HG02798 (cell line): ENCODE measurements at regions not wholly inside any gene's neighbourhood (a gene's known extent, or its start where the extent isn't known, plus 50 kb on each side); places are given as distances from the start of the nearest gene placed in this dataset.

Experiments
- ATAC-seq: cut with Tn5 transposase; IDR thresholded peaks from one replicate; pipeline ENCODE4 v1.9.1; 2021; ENCODE audit warnings: mild to moderate bottlenecking; ENCODE audit not compliant: unreplicated experiment, poor library complexity

GRCh38 chr5:54628050-54628449 lies 110.5 kb downstream of the SNX18 start:
- no peak for ATAC-seq

- ATAC-seq = no peak
Measured at GRCh38 chr5:54626407-54626806, 108.8 kb downstream of the SNX18 start.

DNA sequence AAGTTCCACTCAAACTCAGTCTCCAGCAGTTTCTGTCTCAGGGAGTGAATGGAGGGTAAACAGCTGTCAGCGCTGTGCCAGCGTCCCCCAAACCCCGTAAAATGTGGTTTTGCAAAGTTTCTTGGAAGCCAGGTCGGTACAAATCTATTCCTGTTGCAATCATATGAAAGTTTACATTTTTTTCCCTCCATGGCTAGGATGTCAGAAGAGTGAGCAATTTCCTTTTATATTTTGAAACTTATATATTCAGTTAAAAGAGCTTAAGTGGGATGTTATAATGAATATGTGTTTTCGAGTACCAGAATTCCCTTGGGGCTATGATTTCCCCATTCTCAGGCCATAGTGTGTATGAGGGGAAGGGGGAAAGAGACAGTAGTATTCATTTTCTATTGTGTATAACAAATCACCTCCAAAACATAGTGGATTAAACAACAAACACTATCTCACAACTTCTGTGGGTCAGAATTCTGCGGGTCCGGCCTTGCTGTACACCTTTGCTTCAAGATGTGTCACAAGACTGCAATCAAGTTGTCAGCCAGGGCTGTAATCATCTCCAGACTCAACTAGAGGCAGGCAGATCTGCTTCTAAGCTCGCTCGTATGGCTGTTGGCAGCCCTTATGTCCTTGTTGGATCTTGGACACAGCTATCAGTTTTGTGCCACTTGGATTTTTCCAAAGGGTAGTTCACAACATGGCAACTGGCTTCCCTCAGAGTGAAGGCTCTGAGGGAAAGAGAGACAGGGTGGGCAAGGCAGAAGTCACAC lies 107.4 kb downstream of the SNX18 start:
- no peak for ATAC-seq

DNA sequence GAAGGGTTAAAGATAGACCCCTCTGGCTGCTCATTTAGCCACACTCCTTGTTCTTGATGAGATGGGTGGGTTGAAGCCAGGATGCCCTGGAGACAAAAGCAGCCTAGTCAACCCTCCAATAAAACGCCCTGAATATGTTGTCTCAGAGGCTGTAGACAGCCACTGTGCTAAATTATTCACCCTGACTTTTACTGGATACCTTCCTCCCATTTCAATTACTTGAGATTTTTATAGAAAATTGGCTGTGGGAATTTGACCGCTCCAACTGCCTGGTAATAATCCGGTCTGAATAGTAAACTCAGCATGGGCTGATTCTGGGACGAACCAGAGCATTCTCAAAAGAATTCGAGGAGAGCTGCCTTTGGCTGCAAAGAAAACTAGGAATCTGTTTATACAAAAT lies 104.2 kb downstream of the SNX18 start:
- no peak for ATAC-seq

- no peak for ATAC-seq
Measured at GRCh38 chr5:54621048-54621447, 103.5 kb downstream of the SNX18 start.

DNA sequence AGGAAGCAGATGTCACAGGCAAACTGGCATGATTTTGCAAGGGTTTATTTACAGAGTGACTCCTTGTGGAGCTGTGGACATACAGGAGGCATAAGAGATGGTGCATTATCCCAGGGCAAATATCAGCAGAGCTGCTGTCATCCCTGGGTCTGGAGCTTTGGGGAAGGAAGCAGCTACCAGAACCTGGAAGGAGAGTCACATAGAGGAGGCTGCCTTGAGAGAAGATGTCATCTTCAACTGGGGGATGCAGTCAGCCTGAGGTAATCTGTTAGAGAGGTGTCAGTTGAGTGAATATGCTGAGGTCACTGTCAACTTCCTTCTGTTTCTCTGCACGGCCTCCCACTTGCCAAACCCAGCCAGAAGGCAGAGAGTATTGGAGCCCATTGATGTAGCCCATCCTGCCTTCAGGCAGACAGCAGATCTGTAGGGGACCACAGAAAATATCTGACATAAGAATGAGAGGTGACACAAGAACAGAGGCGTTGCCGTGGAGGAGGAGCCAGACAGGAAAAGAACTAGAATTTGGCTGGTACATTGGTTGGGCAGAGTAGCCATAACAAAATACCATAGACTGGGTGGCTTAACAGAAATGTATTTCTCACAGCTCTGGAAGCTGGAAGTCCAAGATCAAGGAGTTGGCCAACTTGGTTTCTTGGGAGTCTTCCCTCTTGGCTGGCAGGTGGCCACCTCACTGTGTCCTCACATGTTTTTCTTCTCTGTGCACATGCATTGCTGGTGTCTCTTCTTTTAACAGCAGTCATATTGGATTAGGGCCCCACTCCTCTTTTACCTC lies 102.8 kb downstream of the SNX18 start:
- no peak for ATAC-seq

DNA sequence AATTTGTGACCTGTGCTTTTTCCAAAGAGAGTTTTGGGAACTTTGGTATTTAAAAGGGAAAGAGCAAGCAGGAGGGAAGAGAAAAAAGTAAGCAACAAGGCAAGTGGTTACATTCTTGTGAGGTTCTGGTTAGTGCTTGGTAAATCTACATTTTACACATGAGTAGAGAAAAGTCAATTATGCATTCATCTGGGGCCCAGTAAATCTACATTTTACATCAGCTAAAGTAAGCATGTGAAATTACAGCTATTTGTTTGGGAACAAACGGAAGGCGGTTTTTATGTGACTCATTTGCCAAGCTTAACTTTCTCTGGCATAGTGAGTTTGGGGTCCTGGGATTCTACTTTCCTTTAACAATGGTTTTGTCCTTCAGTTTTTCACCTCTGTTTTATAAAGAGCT lies 102.2 kb downstream of the SNX18 start:
- ATAC-seq = no peak

- no peak for ATAC-seq
Measured at GRCh38 chr5:54616518-54617220, 99.1 kb downstream of the SNX18 start.

DNA sequence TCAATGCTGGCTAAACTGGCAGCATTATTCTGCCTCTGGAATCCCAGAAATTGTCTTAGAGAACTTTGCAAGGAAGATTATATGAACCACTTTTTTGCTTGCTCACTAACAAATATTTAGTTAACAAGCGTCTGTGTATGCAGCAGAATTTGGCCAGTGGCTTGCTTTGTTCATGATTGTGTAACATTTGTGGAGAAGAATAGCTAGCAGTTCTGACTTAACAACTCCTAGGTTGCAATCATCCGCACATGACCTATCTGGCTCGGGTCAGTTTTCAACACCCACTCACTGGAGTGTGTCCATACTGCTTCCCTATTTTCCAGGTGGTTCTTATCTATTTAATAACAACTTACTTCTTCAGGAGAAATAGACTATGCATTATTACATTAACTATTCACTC lies 98.5 kb downstream of the SNX18 start:
- ATAC-seq = no peak

GRCh38 chr5:54615381-54615780 lies 97.8 kb downstream of the SNX18 start:
- ATAC-seq = no peak

DNA sequence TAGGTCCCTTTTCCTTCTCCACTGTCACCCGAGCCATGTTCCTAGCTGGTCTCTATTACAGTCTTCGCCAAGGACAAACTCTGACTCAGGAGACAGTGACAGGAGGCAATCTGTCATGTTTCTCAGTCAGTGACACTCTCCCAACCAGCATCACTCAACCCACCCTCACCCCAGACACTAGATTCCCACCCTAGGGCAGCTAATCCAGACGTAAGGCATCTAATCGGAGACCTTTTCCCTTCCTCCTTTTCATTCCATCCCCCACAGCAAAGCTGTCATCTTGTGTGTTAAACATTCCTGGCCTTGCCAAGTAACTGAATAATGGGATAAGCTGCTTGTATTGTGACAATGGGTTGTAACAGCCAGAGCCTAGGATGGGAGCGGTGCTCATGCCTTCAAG lies 95.2 kb downstream of the SNX18 start:
- no peak for ATAC-seq

- ATAC-seq = no peak
Measured at GRCh38 chr5:54611290-54611951, 93.9 kb downstream of the SNX18 start.

GRCh38 chr5:54610197-54610944 lies 92.8 kb downstream of the SNX18 start:
- peak; percentile 87 for ATAC-seq

- no peak for ATAC-seq
Measured at GRCh38 chr5:54608423-54609085, 91.0 kb downstream of the SNX18 start.

DNA sequence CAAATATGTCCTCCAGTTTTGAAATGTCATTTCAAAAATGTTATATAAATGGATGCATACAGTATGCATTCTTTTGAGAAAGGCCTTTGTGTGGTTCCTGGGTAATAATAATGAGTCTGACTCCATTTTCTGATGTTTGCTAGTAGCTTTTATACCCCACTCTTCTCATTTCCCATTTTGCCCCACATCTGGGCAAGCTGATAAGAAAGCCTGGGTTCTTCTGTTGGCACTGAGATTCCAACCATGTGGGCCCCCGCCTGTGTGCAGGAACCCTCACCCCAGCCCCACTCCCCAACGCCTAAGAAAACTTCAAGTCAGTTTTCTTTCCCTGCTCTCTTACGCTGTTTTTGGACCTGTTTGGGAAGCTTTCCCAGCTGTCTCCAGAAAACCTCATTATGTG lies 89.4 kb downstream of the SNX18 start:
- no peak for ATAC-seq

DNA sequence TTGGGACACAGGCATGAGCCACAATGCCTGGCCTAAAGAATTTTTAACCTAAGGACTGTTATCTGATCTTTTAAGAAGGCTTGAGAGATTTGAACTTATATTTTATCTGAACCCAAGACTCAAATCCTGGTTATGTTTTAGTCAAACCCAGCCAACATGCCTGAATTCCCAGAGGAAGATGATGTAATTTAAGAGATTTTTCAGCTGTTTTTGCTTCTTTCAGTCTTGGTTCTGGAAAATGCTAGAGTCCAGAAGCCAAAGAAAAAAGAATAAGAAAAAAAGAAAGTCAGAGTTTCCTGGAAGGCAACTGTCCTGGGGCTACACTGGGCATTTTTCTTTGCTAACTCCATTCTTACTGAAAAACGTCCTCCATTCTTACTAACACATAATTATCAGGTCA lies 85.8 kb downstream of the SNX18 start:
- no peak for ATAC-seq

GRCh38 chr5:54602475-54602874 lies 84.9 kb downstream of the SNX18 start:
- ATAC-seq = no peak

DNA sequence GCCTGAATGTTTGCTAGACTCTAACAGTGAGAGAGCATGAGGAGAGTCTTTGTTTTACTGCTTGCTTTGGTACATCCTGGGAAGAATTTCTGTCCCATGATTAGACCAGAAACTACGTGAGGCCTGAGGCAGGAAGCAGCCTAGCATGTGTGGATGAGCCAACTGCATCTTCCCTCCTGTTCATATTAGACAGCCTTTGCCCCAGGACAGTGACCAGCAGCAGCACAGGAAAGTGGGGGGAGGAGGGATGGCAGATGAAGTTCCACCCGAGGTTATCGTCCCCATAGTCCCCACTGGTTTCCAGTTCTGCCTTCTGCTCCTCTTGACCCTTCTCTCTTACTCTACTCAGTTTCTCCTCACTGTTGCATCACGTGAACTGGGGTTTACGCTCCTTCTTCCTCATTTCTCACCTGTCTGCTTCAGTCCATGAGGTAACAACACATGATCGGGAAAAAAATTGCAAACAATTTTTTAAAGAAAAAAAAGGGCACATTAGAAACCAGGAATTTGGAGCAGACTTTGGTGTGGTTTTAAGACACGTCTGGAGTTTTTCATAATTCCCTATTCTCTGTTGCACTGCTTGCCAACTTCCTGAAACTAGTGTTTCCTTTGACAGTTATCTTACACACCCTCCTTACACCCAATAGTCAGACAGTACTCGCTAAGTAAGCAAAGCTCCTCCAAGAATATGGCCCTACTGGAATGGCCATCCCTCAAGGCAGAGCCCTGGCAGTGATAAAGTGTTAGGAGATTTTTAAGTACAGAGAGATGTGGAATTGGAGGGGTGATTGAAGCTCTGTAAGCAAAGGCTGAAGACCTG lies 84.1 kb downstream of the SNX18 start:
- no peak for ATAC-seq
